ENCODE measurements at regions not wholly inside any gene's neighbourhood (a gene's known extent, or its start where the extent isn't known, plus 50 kb on each side); places are given as distances from the start of the nearest gene placed in this dataset.

- Histone ChIP-seq H3K27me3 (replicated peaks; ENCODE audit: insufficient read depth) (no peaks in the 10 kb centered on the region), H3K36me3 (no peaks in the 10 kb centered on the region), H3K27ac (no peak overlapping the region), H3K4me1 (replicated peaks) (no peaks in the 10 kb centered on the region), H3K9me3 (no peaks in the 10 kb centered on the region), H3K4me3 (no peak overlapping the region)
- intact Hi-C loops (cut with DNase I): no loop called here
- no peak for DNase-seq (ENCODE audit: low spot score)
- 87% methylated on average over 4 of the region's 4 CpGs for WGBS
- TF ChIP-seq POLR2AphosphoS5 (IDR thresholded peaks at IDR 0.05) (no peak), POLR2A (IDR thresholded peaks at IDR 0.05) (no peak)
- TF ChIP-seq, protein P1, sequence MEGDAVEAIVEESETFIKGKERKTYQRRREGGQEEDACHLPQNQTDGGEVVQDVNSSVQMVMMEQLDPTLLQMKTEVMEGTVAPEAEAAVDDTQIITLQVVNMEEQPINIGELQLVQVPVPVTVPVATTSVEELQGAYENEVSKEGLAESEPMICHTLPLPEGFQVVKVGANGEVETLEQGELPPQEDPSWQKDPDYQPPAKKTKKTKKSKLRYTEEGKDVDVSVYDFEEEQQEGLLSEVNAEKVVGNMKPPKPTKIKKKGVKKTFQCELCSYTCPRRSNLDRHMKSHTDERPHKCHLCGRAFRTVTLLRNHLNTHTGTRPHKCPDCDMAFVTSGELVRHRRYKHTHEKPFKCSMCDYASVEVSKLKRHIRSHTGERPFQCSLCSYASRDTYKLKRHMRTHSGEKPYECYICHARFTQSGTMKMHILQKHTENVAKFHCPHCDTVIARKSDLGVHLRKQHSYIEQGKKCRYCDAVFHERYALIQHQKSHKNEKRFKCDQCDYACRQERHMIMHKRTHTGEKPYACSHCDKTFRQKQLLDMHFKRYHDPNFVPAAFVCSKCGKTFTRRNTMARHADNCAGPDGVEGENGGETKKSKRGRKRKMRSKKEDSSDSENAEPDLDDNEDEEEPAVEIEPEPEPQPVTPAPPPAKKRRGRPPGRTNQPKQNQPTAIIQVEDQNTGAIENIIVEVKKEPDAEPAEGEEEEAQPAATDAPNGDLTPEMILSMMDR (IDR thresholded peaks at IDR 0.05): no peak
These were observed 285.6 kb upstream of the SGK1 start for GRCh38 chr6:134603561-134603960.

DNA sequence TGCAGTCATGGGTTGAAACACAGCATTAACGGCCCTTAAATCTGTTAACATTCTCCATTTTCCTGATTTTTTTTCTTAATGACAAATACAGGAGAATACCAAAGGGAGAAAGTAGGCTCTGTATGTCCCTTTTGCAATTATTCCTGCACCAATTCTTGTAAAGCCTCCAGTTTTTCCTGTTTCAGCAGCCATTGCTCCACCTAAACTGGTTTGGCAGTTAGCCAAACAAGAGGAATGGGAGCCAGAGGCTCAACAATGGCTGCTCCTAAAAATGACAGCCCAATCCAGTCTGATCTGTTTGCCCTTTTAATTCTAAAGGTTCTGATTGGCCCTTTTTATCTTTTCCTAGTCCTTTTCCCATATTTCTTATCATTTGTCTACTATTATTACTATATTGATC is 284.2 kb upstream of the SGK1 start:
- Histone ChIP-seq H3K36me3 (no peaks in the 10 kb centered on the region), H3K9me3 (no peaks in the 10 kb centered on the region), H3K4me3 (no peak overlapping the region), H3K27me3 (replicated peaks; ENCODE audit: insufficient read depth) (no peaks in the 10 kb centered on the region), H3K4me1 (replicated peaks) (no peaks in the 10 kb centered on the region), H3K27ac (no peak overlapping the region)
- no peak for TF ChIP-seq POLR2A (IDR thresholded peaks at IDR 0.05)
- TF ChIP-seq POLR2AphosphoS5 (IDR thresholded peaks at IDR 0.05): peak; percentile 24
- WGBS: 41% methylated on average over 1 of the region's 1 CpG
- peak; percentile 26 for DNase-seq (ENCODE audit: low spot score)
- intact Hi-C loops (cut with DNase I): no loop called here

DNA sequence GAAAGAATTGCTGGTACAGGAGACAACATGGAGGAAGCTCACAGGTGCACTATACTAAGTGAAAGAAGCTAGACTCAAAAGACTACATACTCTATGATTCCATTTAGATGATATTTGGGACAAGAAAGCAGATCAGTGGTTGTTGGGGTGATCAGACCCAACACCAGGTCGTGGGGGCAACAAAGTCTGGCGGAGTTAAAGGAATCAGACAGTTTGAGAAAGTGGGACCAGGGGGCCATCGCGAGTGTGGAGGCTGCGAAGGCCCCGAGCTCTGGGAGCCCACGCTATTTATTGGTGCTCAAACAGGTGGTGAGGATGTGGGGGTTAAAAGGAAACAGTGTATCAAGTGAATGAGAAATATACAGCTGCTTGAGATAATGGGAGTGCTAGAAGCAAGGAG is 282.8 kb upstream of the SGK1 start:
- no peak for TF ChIP-seq POLR2AphosphoS5 (IDR thresholded peaks at IDR 0.05)
- DNase-seq (ENCODE audit: low spot score): no peak
- Histone ChIP-seq H3K4me3 (no peak overlapping the region), H3K4me1 (replicated peaks) (no peaks in the 10 kb centered on the region), H3K27ac (no peak overlapping the region), H3K36me3 (no peaks in the 10 kb centered on the region), H3K27me3 (replicated peaks; ENCODE audit: insufficient read depth) (no peaks in the 10 kb centered on the region), H3K9me3 (no peaks in the 10 kb centered on the region)
- intact Hi-C loops (cut with DNase I): no loop called here
- 94% methylated on average over 7 of the region's 7 CpGs for WGBS

DNA sequence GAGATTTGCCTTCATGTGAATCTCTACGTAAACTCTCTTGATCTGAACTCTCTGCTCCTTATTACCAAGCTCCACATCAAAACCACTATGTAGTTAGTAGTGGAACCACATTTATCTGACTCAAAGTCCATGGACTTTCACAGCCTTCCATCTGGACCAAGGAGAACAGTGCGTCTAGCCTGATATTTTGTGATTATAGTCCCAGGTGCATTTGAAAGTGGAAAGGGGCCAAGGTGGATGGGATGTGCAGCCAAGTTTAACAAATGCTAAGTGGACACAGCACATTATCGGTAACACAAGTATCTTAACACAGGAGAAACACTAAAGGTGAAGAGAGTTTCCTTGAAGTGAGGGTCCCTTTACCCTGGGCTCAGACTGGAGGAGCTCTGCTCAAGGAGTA is 281.2 kb upstream of the SGK1 start:
- WGBS: 70% methylated on average over 3 of the region's 3 CpGs
- intact Hi-C loops (cut with DNase I): no loop called here
- H3K27ac ChIP-seq: no peak overlapping the region
- no peak overlapping the region for H3K4me3 ChIP-seq
- no peaks in the 10 kb centered on the region for H3K27me3 ChIP-seq (replicated peaks; ENCODE audit: insufficient read depth)
- peak; percentile 33 for TF ChIP-seq POLR2AphosphoS5 (IDR thresholded peaks at IDR 0.05)
- no peak for TF ChIP-seq POLR2A (IDR thresholded peaks at IDR 0.05)
- no peaks in the 10 kb centered on the region for H3K9me3 ChIP-seq
- no peaks in the 10 kb centered on the region for H3K36me3 ChIP-seq
- no peaks in the 10 kb centered on the region for H3K4me1 ChIP-seq (replicated peaks)
- DNase-seq (ENCODE audit: low spot score): no peak

GRCh38 chr6:134596191-134596590 is 278.3 kb upstream of the SGK1 start:
- DNase-seq (ENCODE audit: low spot score): no peak
- 100% methylated on average over 1 of the region's 1 CpG for WGBS
- Histone ChIP-seq H3K36me3 (no peaks in the 10 kb centered on the region), H3K9me3 (no peaks in the 10 kb centered on the region), H3K4me3 (no peak overlapping the region), H3K4me1 (replicated peaks) (no peaks in the 10 kb centered on the region), H3K27me3 (replicated peaks; ENCODE audit: insufficient read depth) (no peaks in the 10 kb centered on the region), H3K27ac (no peak overlapping the region)
- TF ChIP-seq, protein P1 (IDR thresholded peaks at IDR 0.05): no peak
- no peak for TF ChIP-seq POLR2A (IDR thresholded peaks at IDR 0.05)
- TF ChIP-seq POLR2AphosphoS5 (IDR thresholded peaks at IDR 0.05): no peak
- intact Hi-C loops (cut with DNase I): no loop called here

GRCh38 chr6:134594881-134595280 is 277.0 kb upstream of the SGK1 start:
- H3K27me3 ChIP-seq (replicated peaks; ENCODE audit: insufficient read depth): no peaks in the 10 kb centered on the region
- no peak overlapping the region for H3K4me3 ChIP-seq
- H3K9me3 ChIP-seq: no peaks in the 10 kb centered on the region
- 100% methylated on average over 1 of the region's 1 CpG for WGBS
- no peak for DNase-seq (ENCODE audit: low spot score)
- H3K36me3 ChIP-seq: no peaks in the 10 kb centered on the region
- H3K27ac ChIP-seq: no peak overlapping the region
- H3K4me1 ChIP-seq (replicated peaks): no peaks in the 10 kb centered on the region
- TF ChIP-seq, protein P1 (IDR thresholded peaks at IDR 0.05): no peak
- TF ChIP-seq POLR2A (IDR thresholded peaks at IDR 0.05) (no peak), POLR2AphosphoS5 (IDR thresholded peaks at IDR 0.05) (no peak)
- intact Hi-C loops (cut with DNase I): no loop called here

All from prostate gland (tissue), 2 donors.